ENCODE measurements at regions not wholly inside any gene's neighbourhood (a gene's known extent, or its start where the extent isn't known, plus 50 kb on each side); places are given as distances from the start of the nearest gene placed in this dataset.
"Not testable (repeated sequence)": the region's sequence is repeated elsewhere in the genome, so short reads cannot be mapped to it uniquely, and the experiment has no call there.

GRCh38 chr1:234920136-234920842 lies 208.3 kb downstream of the TOMM20 start:
- no peak for DNase-seq (ENCODE audit: low read depth in 3 of 3)

- DNase-seq (ENCODE audit: low read depth in 3 of 3) = no peak
Measured at GRCh38 chr1:234918961-234919761, 209.5 kb downstream of the TOMM20 start.

- no peak for DNase-seq (ENCODE audit: low read depth in 3 of 3)
Measured at GRCh38 chr1:234918181-234918841, 210.3 kb downstream of the TOMM20 start.

GRCh38 chr1:234917495-234918180 lies 211.0 kb downstream of the TOMM20 start:
- no peak for DNase-seq (ENCODE audit: low read depth in 3 of 3)

GRCh38 chr1:234916840-234917239 lies 211.8 kb downstream of the TOMM20 start:
- DNase-seq (ENCODE audit: low read depth in 3 of 3) = no peak

- no peak for DNase-seq (ENCODE audit: low read depth in 3 of 3)
Measured at GRCh38 chr1:234915924-234916675, 212.5 kb downstream of the TOMM20 start.

GRCh38 chr1:234914606-234915290 lies 213.9 kb downstream of the TOMM20 start:
- no peak for DNase-seq (ENCODE audit: low read depth in 3 of 3)

- no peak for DNase-seq (ENCODE audit: low read depth in 3 of 3)
Measured at GRCh38 chr1:234913771-234914170, 214.9 kb downstream of the TOMM20 start.

GRCh38 chr1:234913278-234913649 lies 215.4 kb downstream of the TOMM20 start:
- DNase-seq (ENCODE audit: low read depth in 3 of 3) = no peak

- DNase-seq (ENCODE audit: low read depth in 3 of 3) = no peak
Measured at GRCh38 chr1:234912548-234913277, 215.9 kb downstream of the TOMM20 start.

GRCh38 chr1:234911787-234912186 lies 216.8 kb downstream of the TOMM20 start:
- DNase-seq (ENCODE audit: low read depth in 3 of 3) = no peak

- not testable (repeated sequence) for DNase-seq (ENCODE audit: low read depth in 3 of 3)
Measured at GRCh38 chr1:234911136-234911535, 217.5 kb downstream of the TOMM20 start.

- DNase-seq (ENCODE audit: low read depth in 3 of 3) = no peak
Measured at GRCh38 chr1:234909851-234910250, 218.8 kb downstream of the TOMM20 start.

- no peak for DNase-seq (ENCODE audit: low read depth in 3 of 3)
Measured at GRCh38 chr1:234909307-234909810, 219.3 kb downstream of the TOMM20 start.

GRCh38 chr1:234908571-234908970 lies 220.1 kb downstream of the TOMM20 start:
- no peak for DNase-seq (ENCODE audit: low read depth in 3 of 3)

- no peak for DNase-seq (ENCODE audit: low read depth in 3 of 3)
Measured at GRCh38 chr1:234907940-234908405, 220.7 kb downstream of the TOMM20 start.

- no peak for DNase-seq (ENCODE audit: low read depth in 3 of 3)
Measured at GRCh38 chr1:234907208-234907939, 221.3 kb downstream of the TOMM20 start.

- DNase-seq (ENCODE audit: low read depth in 3 of 3) = no peak
Measured at GRCh38 chr1:234906654-234907053, 222.0 kb downstream of the TOMM20 start.
